ENCODE measurements at regions not wholly inside any gene's neighbourhood (a gene's known extent, or its start where the extent isn't known, plus 50 kb on each side); places are given as distances from the start of the nearest gene placed in this dataset.

DNA sequence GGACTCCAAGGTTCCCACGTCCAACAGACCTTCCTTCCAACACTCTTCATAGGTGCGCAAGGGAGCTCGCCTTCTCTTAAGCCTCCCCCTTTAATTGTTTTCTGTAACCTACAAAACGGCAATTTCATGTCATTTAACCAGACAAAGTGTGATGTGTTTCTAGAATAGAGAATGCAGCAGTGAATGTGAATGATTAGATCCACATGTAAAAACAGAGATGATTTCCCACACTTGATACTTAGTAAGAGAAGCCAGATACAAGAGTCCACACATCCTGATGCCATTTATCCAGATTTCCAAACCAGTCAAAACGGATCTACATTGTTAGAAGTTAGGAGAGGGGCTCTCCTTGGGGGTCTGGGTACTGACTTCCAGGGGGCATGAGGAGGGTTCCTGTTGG, 89.3 kb downstream of the IRF8 start:
- Histone ChIP-seq H3K9me2 (replicated peaks; ENCODE audit: low read length) (no peaks in the 10 kb centered on the region), H3F3A (ENCODE audit: low read length, unreplicated experiment) (no peaks in the 10 kb centered on the region), H3K4me2 (ENCODE audit: low read length) (no peak overlapping the region), H3K4me1 (ENCODE audit: insufficient read depth, low read length) (no peaks in the 10 kb centered on the region), H3K79me2 (ENCODE audit: low read length) (no peaks in the 10 kb centered on the region), H3K4me3 (ENCODE audit: low read length) (no peak overlapping the region), H3K9ac (ENCODE audit: low read length) (no peak overlapping the region), H4K20me1 (ENCODE audit: low read length) (no peaks in the 10 kb centered on the region), H3K36me3 (ENCODE audit: low read depth, low read length) (no peaks in the 10 kb centered on the region), H2AFZ (ENCODE audit: low read length) (no peak overlapping the region), H3K9me3 (ENCODE audit: low read length) (no peaks in the 10 kb centered on the region), H3K27me3 (ENCODE audit: low read length) (peaks cover 89% of the 10 kb centered on the region), H3K27ac (ENCODE audit: low read length) (no peak overlapping the region)
- intact Hi-C loops (cut with micrococcal nuclease), result no loop called here
- TF ChIP-seq EZH2 (IDR thresholded peaks at IDR 0.05; ENCODE audit: low read length, unreplicated experiment), result no peak
- no peak for TF ChIP-seq EZH2phosphoT487 (IDR thresholded peaks at IDR 0.05; ENCODE audit: borderline replicate concordance, low read length)
- no peak for TF ChIP-seq CTCF (conservative IDR thresholded peaks at IDR 0.05; ENCODE audit: low read depth, low read length)
- DNase-seq (no peak), ATAC-seq (no peak)
- CTCF ChIA-PET, result no interaction called here
- POLR2A ChIA-PET (ENCODE audit: unreplicated experiment), result no interaction called here
- BruUV-seq (replicated peaks), result no TSS peak

DNA sequence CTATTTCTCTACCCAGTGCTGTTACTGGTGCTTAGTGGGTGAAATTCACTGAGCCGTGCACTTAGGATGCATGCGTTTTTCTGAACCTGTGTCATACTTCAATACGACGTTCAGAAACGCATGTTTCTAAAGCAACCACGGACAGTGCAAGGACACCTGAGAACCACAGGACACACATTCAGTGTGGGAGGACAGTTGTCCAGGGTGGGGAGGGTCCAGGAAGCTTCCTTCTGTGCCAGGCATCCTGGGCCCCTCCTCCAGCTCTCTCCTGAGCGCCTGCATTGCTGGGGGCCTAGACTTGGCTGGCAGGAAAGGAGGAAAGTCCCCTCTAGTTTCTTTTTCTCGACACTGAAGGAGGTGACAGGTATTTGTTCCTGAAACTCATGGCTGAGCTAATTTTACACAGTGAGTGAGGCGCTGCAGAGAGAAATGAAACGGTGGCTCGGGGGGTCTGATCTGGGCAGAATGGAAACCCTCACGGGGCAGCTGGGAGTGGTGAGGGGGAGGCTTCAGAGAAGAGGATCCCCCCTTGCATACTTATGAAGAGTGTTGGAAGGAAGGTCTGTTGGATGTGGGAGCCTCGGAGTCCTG, 89.9 kb downstream of the IRF8 start:
- Histone ChIP-seq H3K4me3 (ENCODE audit: low read length) (no peak overlapping the region), H3K36me3 (ENCODE audit: low read depth, low read length) (no peaks in the 10 kb centered on the region), H3K79me2 (ENCODE audit: low read length) (no peaks in the 10 kb centered on the region), H3K9ac (ENCODE audit: low read length) (no peak overlapping the region), H4K20me1 (ENCODE audit: low read length) (no peaks in the 10 kb centered on the region), H3K4me2 (ENCODE audit: low read length) (no peak overlapping the region), H3K4me1 (ENCODE audit: insufficient read depth, low read length) (no peaks in the 10 kb centered on the region), H3K27ac (ENCODE audit: low read length) (no peak overlapping the region), H3K27me3 (ENCODE audit: low read length) (peaks cover 88% of the 10 kb centered on the region), H3F3A (ENCODE audit: low read length, unreplicated experiment) (no peaks in the 10 kb centered on the region), H3K9me3 (ENCODE audit: low read length) (no peaks in the 10 kb centered on the region), H3K9me2 (replicated peaks; ENCODE audit: low read length) (no peaks in the 10 kb centered on the region), H2AFZ (ENCODE audit: low read length) (no peak overlapping the region)
- TF ChIP-seq CTCF (conservative IDR thresholded peaks at IDR 0.05; ENCODE audit: low read depth, low read length) (no peak), EZH2 (IDR thresholded peaks at IDR 0.05; ENCODE audit: low read length, unreplicated experiment) (no peak), EZH2phosphoT487 (IDR thresholded peaks at IDR 0.05; ENCODE audit: borderline replicate concordance, low read length) (no peak)
- ChIA-PET CTCF (no interaction called here), POLR2A (ENCODE audit: unreplicated experiment) (no interaction called here)
- no TSS peak for BruUV-seq (replicated peaks)
- DNase-seq (no peak), ATAC-seq (no peak)
- intact Hi-C loops (cut with micrococcal nuclease), result no loop called here

DNA sequence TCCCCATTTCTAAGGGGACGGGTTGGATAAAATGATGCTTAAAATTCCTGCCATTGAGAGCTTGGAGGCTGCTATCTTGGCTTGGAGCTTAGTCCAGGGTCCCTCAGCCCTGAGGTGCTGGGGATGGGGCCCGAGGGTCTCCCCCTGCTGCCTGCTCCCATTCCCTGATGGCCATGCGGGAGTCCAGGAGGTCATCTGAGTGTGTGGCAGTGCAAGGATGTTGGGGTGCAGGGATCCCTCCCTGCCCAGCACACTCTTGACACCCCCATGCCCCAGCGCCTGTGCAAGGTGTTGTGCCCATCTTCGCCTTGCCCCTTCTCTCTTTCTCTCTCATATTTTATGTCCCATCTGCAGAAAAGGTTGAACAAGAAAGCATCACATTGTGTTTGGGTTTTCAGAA, 90.4 kb downstream of the IRF8 start:
- intact Hi-C loops (cut with micrococcal nuclease), result no loop called here
- H3K9me2 ChIP-seq (replicated peaks; ENCODE audit: low read length), result no peaks in the 10 kb centered on the region
- H3K27me3 ChIP-seq (ENCODE audit: low read length), result peaks cover 85% of the 10 kb centered on the region
- BruUV-seq (replicated peaks), result no TSS peak
- no peaks in the 10 kb centered on the region for H3K79me2 ChIP-seq (ENCODE audit: low read length)
- H4K20me1 ChIP-seq (ENCODE audit: low read length), result no peaks in the 10 kb centered on the region
- ATAC-seq, result no peak
- H3K4me2 ChIP-seq (ENCODE audit: low read length), result no peak overlapping the region
- no peaks in the 10 kb centered on the region for H3K36me3 ChIP-seq (ENCODE audit: low read depth, low read length)
- no peak overlapping the region for H3K4me3 ChIP-seq (ENCODE audit: low read length)
- no peak overlapping the region for H3K9ac ChIP-seq (ENCODE audit: low read length)
- H3K27ac ChIP-seq (ENCODE audit: low read length), result no peak overlapping the region
- H3K4me1 ChIP-seq (ENCODE audit: insufficient read depth, low read length), result no peaks in the 10 kb centered on the region
- H3K9me3 ChIP-seq (ENCODE audit: low read length), result no peaks in the 10 kb centered on the region
- no peaks in the 10 kb centered on the region for H3F3A ChIP-seq (ENCODE audit: low read length, unreplicated experiment)
- DNase-seq, result no peak
- TF ChIP-seq EZH2 (IDR thresholded peaks at IDR 0.05; ENCODE audit: low read length, unreplicated experiment) (no peak), CTCF (conservative IDR thresholded peaks at IDR 0.05; ENCODE audit: low read depth, low read length) (no peak), EZH2phosphoT487 (IDR thresholded peaks at IDR 0.05; ENCODE audit: borderline replicate concordance, low read length) (no peak)
- ChIA-PET POLR2A (ENCODE audit: unreplicated experiment) (no interaction called here), CTCF (no interaction called here)
- H2AFZ ChIP-seq (ENCODE audit: low read length), result no peak overlapping the region

Measured in PC-3 (cell line).